Hepatic stellate cell (primary cell): ENCODE measurements at regions not wholly inside any gene's neighbourhood (a gene's known extent, or its start where the extent isn't known, plus 50 kb on each side); places are given as distances from the start of the nearest gene placed in this dataset.

Experiments
- DNase-seq: peaks from one replicate; pipeline ENCODE4 v3.0.0; 2011; ENCODE audit warnings: low spot score

- peak; percentile 2 for DNase-seq
Observed at GRCh38 chr1:81477710-81478109, 323.0 kb upstream of the ADGRL2 start.

GRCh38 chr1:81472387-81472786 lies 328.3 kb upstream of the ADGRL2 start:
- no peak for DNase-seq

GRCh38 chr1:81471255-81471654 lies 329.5 kb upstream of the ADGRL2 start:
- no peak for DNase-seq

DNA sequence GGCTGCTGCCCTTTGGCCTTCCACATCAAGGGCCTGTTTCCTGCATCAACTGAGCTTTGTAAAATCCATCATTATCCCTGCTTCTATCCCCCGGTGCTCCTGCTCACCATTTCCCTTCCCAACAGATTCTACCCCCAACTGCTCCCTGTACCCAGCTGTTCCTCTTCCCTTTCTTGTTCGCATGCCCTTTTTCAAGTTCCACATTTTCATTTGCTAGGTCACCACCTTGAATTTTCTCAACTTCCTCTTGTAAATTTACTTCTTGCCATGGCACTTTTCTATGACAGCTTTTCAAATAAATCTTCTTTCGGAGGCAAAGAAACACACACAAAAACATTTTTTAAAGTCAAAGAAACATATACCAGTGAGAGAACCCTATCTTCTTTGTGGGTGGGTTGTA lies 330.5 kb upstream of the ADGRL2 start:
- DNase-seq: no peak

DNA sequence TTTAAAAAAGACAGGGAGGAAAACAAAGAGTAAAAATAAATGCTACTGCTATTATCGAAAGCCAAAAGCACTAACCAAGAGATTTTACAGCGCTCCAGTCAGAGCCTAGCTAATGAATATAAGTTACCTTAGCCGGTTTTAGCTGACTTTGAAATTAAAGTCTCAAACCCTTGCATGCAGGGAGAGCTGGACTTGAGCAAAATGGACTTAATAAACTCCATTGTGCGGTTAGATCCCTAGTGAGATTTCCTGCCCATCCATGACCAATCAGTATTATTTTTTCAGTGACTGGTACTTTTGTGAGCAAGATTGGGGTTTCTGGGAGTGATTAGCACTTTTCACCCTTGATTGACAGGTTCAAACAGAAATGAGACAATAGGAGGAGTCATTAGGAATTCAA lies 333.4 kb upstream of the ADGRL2 start:
- DNase-seq: no peak

DNA sequence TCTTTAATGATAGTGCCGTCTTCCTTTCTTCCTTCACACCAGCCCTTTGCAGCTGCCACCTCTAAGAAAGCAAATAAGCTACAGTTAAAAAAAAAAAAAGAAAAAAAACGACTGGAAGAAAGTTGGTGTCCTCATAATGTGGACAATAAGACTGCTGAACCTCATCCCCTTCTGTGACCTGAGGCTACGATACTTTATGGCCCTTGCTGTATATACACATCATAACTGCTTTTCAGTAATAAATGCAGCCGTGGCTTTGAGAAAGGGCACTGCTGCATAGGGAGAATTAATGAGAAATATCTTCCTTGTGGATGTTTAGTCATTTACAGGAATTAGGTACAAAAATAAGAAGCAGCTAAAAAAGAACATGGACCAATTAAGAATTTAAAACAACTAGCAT lies 333.8 kb upstream of the ADGRL2 start:
- no peak for DNase-seq

- DNase-seq: no peak
Observed at GRCh38 chr1:81463936-81464837, 336.5 kb upstream of the ADGRL2 start.

DNA sequence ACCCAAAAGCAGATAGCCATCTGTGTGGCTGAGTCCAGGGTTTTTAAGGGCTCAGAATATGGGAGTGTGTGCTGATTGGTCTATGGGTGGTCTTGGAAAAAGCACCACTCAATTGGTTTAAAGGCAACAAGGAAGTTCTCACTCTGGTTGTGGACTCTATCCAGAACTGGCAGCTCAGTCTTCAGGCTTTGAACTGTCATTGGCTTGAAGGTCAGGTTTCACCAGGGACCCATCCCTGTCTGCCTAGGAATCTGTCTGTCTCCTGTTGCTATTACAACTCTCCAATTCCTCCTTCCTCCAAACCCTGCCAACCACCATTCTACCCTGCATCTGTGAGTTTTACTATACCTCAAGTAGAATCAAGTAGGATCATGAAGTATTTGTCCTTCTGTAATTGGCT lies 341.7 kb upstream of the ADGRL2 start:
- DNase-seq: no peak

DNA sequence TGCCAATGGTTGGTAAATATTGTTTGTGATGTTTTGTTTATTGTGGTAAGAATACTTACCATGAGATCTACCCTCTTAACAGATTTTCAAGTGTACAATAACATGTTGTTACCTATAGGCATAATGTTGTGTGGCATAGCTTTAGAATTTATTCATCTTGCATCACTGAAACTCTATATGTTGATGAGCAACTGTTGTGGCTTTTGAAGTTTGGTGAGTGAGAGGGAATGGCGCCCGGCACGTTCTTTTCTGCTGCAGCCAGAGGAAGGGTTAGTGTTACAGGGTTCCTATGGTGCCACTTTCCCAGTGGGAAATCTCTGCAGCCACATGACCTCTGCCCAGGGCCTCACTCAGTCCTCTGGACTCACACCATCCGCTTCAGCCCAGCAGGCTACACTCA lies 342.5 kb upstream of the ADGRL2 start:
- no peak for DNase-seq

GRCh38 chr1:81455481-81455880 lies 345.3 kb upstream of the ADGRL2 start:
- DNase-seq: no peak

- no peak for DNase-seq
Observed at GRCh38 chr1:81453971-81454370, 346.8 kb upstream of the ADGRL2 start.

DNA sequence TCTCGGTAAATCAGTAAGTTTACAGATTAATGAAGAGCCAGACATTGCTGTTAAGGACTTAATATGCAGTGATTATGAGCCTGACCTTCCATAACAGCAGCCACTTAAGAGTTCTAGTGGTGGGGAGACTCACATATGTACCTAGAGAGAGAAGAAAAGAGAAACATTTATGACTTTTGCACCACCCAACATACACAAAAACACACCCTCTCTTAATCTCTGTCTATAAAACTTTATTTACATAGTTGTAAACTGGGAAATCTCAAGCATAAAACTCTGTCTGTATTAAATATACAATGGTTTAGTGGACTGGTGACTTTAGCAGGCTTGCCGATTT lies 347.4 kb upstream of the ADGRL2 start:
- DNase-seq: no peak

DNA sequence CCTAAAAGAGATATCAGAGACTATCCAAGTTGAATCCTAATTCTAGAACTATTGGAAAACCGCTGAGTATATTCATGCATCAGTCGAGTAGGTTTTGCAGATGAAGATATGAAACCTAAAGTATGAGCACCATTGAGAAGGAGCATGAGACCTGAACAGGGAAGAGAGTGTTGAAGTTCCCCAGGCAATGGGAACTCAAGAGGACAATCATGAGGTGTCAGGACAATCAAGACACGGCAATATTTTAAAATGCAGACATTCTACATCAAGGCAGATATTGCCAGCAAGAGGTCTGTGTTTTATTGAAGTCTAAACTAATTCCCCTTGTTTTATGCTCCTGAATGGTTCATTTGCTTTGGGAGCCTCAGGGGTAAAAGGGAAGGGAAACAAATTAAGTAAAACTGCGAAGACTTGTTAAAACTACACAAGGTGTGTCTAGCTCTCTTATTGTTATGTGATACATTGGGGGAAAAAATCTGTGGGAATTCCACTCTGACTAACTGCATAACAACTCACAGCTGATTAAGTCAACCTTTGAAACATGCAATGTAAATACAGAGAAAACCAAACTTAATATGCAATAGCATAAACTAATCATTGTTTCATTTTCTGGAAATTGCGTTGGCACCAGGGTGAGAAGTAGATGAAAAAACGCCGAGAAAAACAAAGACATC lies 347.9 kb upstream of the ADGRL2 start:
- no peak for DNase-seq

DNA sequence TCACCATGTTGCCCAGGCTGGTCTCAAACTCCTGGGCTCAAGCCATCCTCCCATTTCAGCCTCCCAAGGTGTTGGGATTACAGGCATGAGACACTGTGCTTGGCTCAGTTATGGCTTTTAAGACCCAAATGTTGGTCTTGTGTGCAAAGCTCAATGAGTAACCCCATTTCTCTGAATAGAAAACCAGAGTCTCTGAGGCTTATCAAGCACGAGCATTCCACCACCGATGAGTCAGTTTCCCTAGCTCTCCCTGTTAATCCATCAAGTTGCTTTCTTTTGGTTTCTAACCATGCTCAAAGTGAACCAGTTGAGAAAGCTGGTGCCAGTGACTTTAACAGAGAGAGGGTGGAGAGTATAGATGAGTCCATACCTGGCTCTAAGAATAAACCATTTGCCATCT lies 350.9 kb upstream of the ADGRL2 start:
- no peak for DNase-seq

DNA sequence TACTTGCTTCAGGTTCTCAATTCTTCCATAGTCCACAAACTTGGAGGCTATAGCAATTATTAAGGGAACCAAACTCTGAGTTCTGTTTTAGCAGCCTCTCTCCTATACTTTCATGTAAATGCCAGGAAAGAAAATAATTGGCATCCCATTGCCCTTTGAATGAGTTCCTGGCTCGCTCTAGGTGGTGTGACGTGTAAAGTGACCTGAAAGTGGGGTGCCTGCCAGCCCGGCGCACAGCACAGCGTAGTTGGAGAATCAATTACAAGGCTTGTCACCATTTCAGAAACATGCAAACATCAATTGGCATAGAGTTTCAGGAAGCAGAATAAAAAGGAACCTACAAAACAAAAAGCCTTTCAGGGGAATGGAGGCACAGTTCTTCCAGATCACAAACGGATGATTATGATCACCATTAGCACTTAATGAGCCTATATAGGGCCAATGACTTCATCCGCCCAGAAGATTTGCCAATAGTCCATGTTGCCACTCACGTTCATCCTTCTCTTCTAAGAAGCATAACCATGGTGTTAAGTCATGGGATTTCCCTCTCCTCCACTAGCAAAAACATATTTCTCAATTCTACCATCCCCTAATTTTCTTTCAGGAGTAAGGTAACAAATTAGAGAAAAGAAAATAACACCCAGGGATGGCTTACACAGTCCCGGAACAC lies 354.6 kb upstream of the ADGRL2 start:
- no peak for DNase-seq

DNA sequence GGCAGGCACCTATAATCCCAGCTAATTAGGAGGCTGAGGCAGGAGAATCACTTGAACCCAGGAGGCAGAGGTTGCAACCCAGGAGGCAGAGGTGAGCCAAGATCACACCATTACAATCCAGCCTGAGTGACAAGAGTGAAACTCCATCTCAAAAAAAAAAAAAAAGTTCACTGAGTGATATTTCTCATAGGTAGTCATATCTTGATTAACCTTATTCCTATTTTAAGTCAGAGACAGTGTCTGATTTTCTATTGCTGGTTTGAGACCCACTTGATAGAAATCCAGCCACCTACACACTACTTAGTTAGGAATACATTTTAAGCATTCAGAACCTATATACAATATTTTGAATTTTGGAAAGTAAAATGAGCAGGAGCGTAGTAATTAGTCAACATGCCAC lies 357.4 kb upstream of the ADGRL2 start:
- DNase-seq: no peak

GRCh38 chr1:81439046-81439823 lies 361.5 kb upstream of the ADGRL2 start:
- no peak for DNase-seq

GRCh38 chr1:81437649-81438048 lies 363.1 kb upstream of the ADGRL2 start:
- no peak for DNase-seq

- DNase-seq: no peak
Observed at GRCh38 chr1:81437213-81437612, 363.5 kb upstream of the ADGRL2 start.

GRCh38 chr1:81435175-81435574 lies 365.6 kb upstream of the ADGRL2 start:
- DNase-seq: no peak

DNA sequence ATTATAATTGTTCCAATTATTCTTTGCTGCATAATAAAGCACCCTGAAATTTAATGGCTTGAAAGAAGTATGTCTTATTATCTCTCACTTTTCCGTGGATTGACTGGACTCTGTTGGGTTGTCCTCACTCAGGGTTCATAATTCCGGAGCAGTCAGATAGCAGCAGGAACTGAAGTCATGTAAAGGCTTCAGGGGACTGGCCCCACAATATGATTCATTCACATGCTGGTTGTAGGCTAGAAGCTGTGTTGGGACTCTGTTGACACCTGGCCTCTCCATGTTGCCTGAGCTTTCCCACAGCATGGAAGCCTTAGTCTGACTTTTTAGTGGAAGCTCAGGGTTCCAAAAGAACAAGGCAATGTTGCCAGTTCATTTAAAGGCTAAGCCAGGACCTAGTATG lies 367.1 kb upstream of the ADGRL2 start:
- no peak for DNase-seq

GRCh38 chr1:81432654-81433109 lies 368.1 kb upstream of the ADGRL2 start:
- no peak for DNase-seq
